Loucy (cell line): ENCODE measurements at regions not wholly inside any gene's neighbourhood (a gene's known extent, or its start where the extent isn't known, plus 50 kb on each side); places are given as distances from the start of the nearest gene placed in this dataset.

Experiments used
- H2AFZ ChIP-seq: fragments of 200-600 bp; sonication (generic); 2 replicates; pipeline ENCODE4 v1.6.0; 2016; ENCODE audit warnings: antibody characterized with exemption, mild to moderate bottlenecking, low read length, moderate library complexity
- H3F3A ChIP-seq: fragments of 200-600 bp; 2 replicates; pipeline ENCODE4 v1.6.0; 2016; ENCODE audit warnings: antibody characterized with exemption, low read depth, mild to moderate bottlenecking
- H3K27me3 ChIP-seq: fragments of 200-600 bp; sonication (generic); 2 replicates; pipeline ENCODE4 v1.6.1; 2014; ENCODE audit warnings: low read length, mild to moderate bottlenecking; ENCODE audit not compliant: insufficient read depth, poor library complexity, severe bottlenecking
- H3K36me3 ChIP-seq: fragments of 200-600 bp; sonication (generic); 2 replicates; pipeline ENCODE4 v1.6.1; 2016; ENCODE audit warnings: low read length; ENCODE audit not compliant: insufficient read depth
- H3K4me1 ChIP-seq: fragments of 200-600 bp; sonication (generic); 2 replicates; pipeline ENCODE4 v1.5.1; 2014; ENCODE audit warnings: low read length, mild to moderate bottlenecking; ENCODE audit not compliant: insufficient read depth, poor library complexity, severe bottlenecking
- H3K4me2 ChIP-seq: fragments of 200-600 bp; sonication (generic); 2 replicates; pipeline ENCODE4 v1.6.0; 2014; ENCODE audit warnings: antibody characterized with exemption, low read length, low read depth, mild to moderate bottlenecking; ENCODE audit not compliant: poor library complexity, severe bottlenecking
- H3K4me3 ChIP-seq: fragments of 200-600 bp; sonication (generic); 2 replicates; pipeline ENCODE4 v1.5.1; 2014; ENCODE audit warnings: low read length, mild to moderate bottlenecking, mixed read lengths; ENCODE audit not compliant: poor library complexity, severe bottlenecking
- H3K79me2 ChIP-seq: fragments of 200-600 bp; sonication (generic); 2 replicates; pipeline ENCODE4 v1.6.1; 2014; ENCODE audit warnings: low read length; ENCODE audit not compliant: insufficient read depth
- H3K9ac ChIP-seq: fragments of 200-600 bp; sonication (generic); 2 replicates; pipeline ENCODE4 v1.6.0; 2014; ENCODE audit warnings: mild to moderate bottlenecking, low read depth, low read length, moderate library complexity; ENCODE audit not compliant: poor library complexity, severe bottlenecking
- H3K9me2 ChIP-seq: fragments of 200-600 bp; sonication (generic); replicated peaks from 2 replicates; pipeline ENCODE4 v1.6.1; 2016; ENCODE audit warnings: low read depth, low read length, mixed read lengths
- H3K9me3 ChIP-seq: fragments of 200-600 bp; sonication (generic); 2 replicates; pipeline ENCODE4 v1.6.1; 2014; ENCODE audit warnings: mild to moderate bottlenecking, antibody characterized with exemption, low read length, low read depth; ENCODE audit not compliant: insufficient read depth
- H4K20me1 ChIP-seq: fragments of 200-600 bp; sonication (generic); 2 replicates; pipeline ENCODE4 v1.6.0; 2014; ENCODE audit warnings: antibody characterized with exemption, low read length, mild to moderate bottlenecking; ENCODE audit not compliant: insufficient read depth, poor library complexity, severe bottlenecking
- EZH2phosphoT487 ChIP-seq: fragments of 200-600 bp; IDR thresholded peaks from 2 replicates; pipeline ENCODE4 v1.6.1; 2018; ENCODE audit warnings: antibody characterized with exemption, mild to moderate bottlenecking, moderate library complexity, borderline replicate concordance
- TF ChIP-seq, protein P1 (sequence below): fragments of 200-600 bp; sonication (generic); conservative IDR thresholded peaks from 2 replicates; pipeline ENCODE4 v1.5.1; 2014; ENCODE audit warnings: mild to moderate bottlenecking, antibody characterized with exemption, low read length

DNA sequence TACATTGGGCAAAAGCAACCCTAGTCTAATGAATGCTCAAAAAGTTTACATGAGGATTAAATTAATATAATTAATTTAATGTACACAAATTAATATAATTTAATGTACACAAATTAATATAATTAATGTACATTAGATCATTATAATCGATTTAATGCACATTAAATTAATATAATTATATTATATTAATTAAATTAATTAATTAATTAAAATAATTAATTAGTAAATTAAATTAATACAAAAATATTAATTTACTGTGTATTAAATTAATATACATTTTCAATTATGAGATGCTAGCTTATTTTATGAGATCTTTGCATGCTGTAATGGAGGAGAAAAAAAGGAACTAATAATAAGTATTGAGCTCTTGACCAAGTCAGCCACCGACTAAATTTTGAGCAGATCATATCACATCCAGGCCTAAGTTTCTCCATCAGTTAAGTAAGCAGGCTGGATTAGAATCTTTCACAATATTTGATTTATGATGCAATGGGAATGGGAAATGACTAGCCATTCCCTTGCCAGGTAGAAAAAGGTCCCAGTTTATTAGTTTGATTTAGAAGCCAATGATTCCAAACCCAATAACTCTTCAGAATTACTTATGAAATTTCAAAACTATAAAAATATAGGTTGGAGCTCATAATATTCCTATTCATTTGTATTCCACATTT, 533.4 kb upstream of the GRIA1 start:
- Histone ChIP-seq H3K9ac (no peak overlapping the region), H3K9me3 (no peaks in the 10 kb centered on the region), H4K20me1 (no peaks in the 10 kb centered on the region), H3K4me1 (no peaks in the 10 kb centered on the region), H3K79me2 (no peaks in the 10 kb centered on the region), H3K9me2 (no peaks in the 10 kb centered on the region), H3K4me2 (no peak overlapping the region), H2AFZ (no peak overlapping the region), H3K27me3 (no peaks in the 10 kb centered on the region), H3K4me3 (no peak overlapping the region), H3F3A (no peaks in the 10 kb centered on the region), H3K36me3 (no peaks in the 10 kb centered on the region)
- TF ChIP-seq, protein P1, sequence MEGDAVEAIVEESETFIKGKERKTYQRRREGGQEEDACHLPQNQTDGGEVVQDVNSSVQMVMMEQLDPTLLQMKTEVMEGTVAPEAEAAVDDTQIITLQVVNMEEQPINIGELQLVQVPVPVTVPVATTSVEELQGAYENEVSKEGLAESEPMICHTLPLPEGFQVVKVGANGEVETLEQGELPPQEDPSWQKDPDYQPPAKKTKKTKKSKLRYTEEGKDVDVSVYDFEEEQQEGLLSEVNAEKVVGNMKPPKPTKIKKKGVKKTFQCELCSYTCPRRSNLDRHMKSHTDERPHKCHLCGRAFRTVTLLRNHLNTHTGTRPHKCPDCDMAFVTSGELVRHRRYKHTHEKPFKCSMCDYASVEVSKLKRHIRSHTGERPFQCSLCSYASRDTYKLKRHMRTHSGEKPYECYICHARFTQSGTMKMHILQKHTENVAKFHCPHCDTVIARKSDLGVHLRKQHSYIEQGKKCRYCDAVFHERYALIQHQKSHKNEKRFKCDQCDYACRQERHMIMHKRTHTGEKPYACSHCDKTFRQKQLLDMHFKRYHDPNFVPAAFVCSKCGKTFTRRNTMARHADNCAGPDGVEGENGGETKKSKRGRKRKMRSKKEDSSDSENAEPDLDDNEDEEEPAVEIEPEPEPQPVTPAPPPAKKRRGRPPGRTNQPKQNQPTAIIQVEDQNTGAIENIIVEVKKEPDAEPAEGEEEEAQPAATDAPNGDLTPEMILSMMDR, result no peak
- no peak for TF ChIP-seq EZH2phosphoT487

DNA sequence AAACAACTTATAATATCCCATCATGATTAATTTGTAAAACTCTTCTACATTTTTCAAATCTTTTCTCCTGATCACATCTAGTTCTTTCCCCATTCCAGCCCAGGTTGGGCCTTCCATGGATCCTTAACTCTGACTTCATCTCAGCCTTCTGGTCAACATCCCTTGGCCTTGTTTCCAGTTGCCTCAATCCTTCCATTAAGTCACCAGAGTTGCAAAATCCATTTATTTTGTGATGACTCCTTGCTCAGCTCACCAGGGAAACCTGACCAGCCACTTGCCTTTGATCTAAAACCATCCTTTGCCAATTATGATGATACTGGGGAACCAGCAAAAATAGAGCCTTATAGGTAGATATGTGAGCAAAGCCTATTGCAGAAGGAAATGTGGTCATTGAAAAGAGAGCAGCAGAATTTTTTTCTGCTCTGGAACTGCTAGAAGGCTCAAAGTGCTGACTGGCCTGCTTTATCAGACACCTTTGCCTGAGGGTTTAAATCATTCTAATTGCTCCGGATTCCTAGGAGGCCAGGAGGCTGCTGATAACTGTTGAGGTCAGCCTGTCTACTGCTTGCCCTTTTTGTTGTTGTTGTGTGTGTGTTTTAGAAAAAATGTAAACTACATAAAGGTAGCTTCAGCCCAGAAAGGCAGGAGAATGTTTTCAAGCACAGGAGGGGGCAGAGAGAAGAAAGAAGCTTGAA, 512.2 kb upstream of the GRIA1 start:
- Histone ChIP-seq H3K36me3 (no peaks in the 10 kb centered on the region), H3K79me2 (no peaks in the 10 kb centered on the region), H3K4me2 (no peak overlapping the region), H2AFZ (no peak overlapping the region), H3K4me1 (no peaks in the 10 kb centered on the region), H3K9me3 (no peaks in the 10 kb centered on the region), H3F3A (no peaks in the 10 kb centered on the region), H4K20me1 (no peaks in the 10 kb centered on the region), H3K9me2 (no peaks in the 10 kb centered on the region), H3K4me3 (no peak overlapping the region), H3K9ac (no peak overlapping the region), H3K27me3 (no peaks in the 10 kb centered on the region)
- TF ChIP-seq EZH2phosphoT487, result no peak
- TF ChIP-seq, protein P1, result no peak

DNA sequence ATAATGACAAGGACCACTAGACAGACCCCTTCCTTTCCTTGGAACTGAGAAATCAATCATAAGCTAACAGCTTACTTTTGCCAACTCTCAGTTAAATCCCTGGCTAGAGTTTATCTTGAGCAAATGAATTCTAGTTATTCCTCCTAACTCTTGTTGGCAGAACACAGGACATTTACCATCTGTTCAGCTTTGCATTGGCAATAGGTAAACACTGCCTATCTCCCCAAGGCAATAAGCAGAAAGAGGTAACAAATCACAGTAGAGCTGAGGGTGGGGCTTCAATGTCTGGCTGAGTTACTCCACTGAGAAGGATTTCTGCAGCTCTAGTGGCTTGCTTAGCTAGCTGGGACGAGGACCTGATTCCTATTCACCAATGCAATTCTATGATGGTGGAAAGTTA, 503.3 kb upstream of the GRIA1 start:
- Histone ChIP-seq H3K36me3 (no peaks in the 10 kb centered on the region), H3K9me3 (no peaks in the 10 kb centered on the region), H2AFZ (no peak overlapping the region), H4K20me1 (no peaks in the 10 kb centered on the region), H3F3A (no peaks in the 10 kb centered on the region), H3K9ac (no peak overlapping the region), H3K4me1 (no peaks in the 10 kb centered on the region), H3K27me3 (no peaks in the 10 kb centered on the region), H3K4me3 (no peak overlapping the region), H3K4me2 (no peak overlapping the region), H3K79me2 (no peaks in the 10 kb centered on the region), H3K9me2 (no peaks in the 10 kb centered on the region)
- TF ChIP-seq EZH2phosphoT487, result no peak
- TF ChIP-seq, protein P1, result no peak
